ENCODE measurements at regions not wholly inside any gene's neighbourhood (a gene's known extent, or its start where the extent isn't known, plus 50 kb on each side); places are given as distances from the start of the nearest gene placed in this dataset.

GRCh38 chr14:42624980-42625761 is 1018.5 kb downstream of the LRFN5 start:
- H3K4me1 ChIP-seq (ENCODE audit: control insufficient read depth, low read length): no peaks in the 10 kb centered on the region
- H3K27ac ChIP-seq (ENCODE audit: low read depth, low read length): no peak overlapping the region
- H3K27me3 ChIP-seq (ENCODE audit: control insufficient read depth, low read length): no peaks in the 10 kb centered on the region
- no peak overlapping the region for H3K4me2 ChIP-seq (ENCODE audit: low read length)
- H3K9me2 ChIP-seq (replicated peaks; ENCODE audit: control insufficient read depth, low read length): no peaks in the 10 kb centered on the region
- no peaks in the 10 kb centered on the region; the same call in 1 of the 2 replicates for H3K9me3 ChIP-seq (ENCODE audit: control insufficient read depth, insufficient read depth, low read length)
- H3K36me3 ChIP-seq (ENCODE audit: control insufficient read depth, low read length): no peaks in the 10 kb centered on the region
- H3F3A ChIP-seq (ENCODE audit: control insufficient read depth, insufficient read depth): no peaks in the 10 kb centered on the region
- no peaks in the 10 kb centered on the region for H3K79me2 ChIP-seq (ENCODE audit: control insufficient read depth, low read length)
- H3K4me3 ChIP-seq (ENCODE audit: low read length): no peak overlapping the region
- TF ChIP-seq EZH2phosphoT487 (IDR thresholded peaks at IDR 0.05; ENCODE audit: borderline replicate concordance, low read length): no peak
- no peak for TF ChIP-seq CTCF (IDR thresholded peaks at IDR 0.05; ENCODE audit: low read depth, low read length, poor library complexity, severe bottlenecking)
- no peaks in the 10 kb centered on the region for H4K20me1 ChIP-seq (ENCODE audit: control insufficient read depth, insufficient read depth, low read depth, low read length)

DNA sequence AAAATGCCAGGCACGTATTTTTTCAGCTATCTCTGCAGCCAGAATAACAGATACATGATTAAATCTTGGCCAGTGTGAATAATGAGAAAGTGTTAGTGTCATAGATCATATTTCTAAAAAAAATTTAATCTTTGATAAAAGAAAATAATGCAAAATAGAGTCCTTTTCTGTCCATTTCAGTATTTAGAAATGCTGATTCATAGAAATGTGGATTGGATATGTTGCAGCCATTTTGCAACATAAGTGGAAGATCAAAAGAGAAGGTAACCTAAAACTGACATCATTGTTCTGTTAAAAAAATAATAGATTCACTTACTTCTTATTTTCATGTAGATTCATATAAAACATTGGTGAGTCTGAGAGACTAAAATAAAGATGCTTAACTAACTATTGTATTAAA is 1010.3 kb downstream of the LRFN5 start:
- no peaks in the 10 kb centered on the region for H3K9me2 ChIP-seq (replicated peaks; ENCODE audit: control insufficient read depth, low read length)
- no peak overlapping the region for H3K4me3 ChIP-seq (ENCODE audit: low read length)
- no peaks in the 10 kb centered on the region for H3K4me1 ChIP-seq (ENCODE audit: control insufficient read depth, low read length)
- H3F3A ChIP-seq (ENCODE audit: control insufficient read depth, insufficient read depth): no peaks in the 10 kb centered on the region
- no peaks in the 10 kb centered on the region for H3K36me3 ChIP-seq (ENCODE audit: control insufficient read depth, low read length)
- no peaks in the 10 kb centered on the region for H3K79me2 ChIP-seq (ENCODE audit: control insufficient read depth, low read length)
- no peak overlapping the region for H3K27ac ChIP-seq (ENCODE audit: low read depth, low read length)
- H3K4me2 ChIP-seq (ENCODE audit: low read length): no peak overlapping the region
- peaks cover 4% of the 10 kb centered on the region; the same call in 1 of the 2 replicates for H3K9me3 ChIP-seq (ENCODE audit: control insufficient read depth, insufficient read depth, low read length)
- no peaks in the 10 kb centered on the region for H4K20me1 ChIP-seq (ENCODE audit: control insufficient read depth, insufficient read depth, low read depth, low read length)
- H3K27me3 ChIP-seq (ENCODE audit: control insufficient read depth, low read length): no peaks in the 10 kb centered on the region
- TF ChIP-seq EZH2phosphoT487 (IDR thresholded peaks at IDR 0.05; ENCODE audit: borderline replicate concordance, low read length) (no peak), CTCF (IDR thresholded peaks at IDR 0.05; ENCODE audit: low read depth, low read length, poor library complexity, severe bottlenecking) (no peak)

GRCh38 chr14:42606839-42607238 is 1000.2 kb downstream of the LRFN5 start:
- Histone ChIP-seq H3F3A (ENCODE audit: control insufficient read depth, insufficient read depth) (no peaks in the 10 kb centered on the region), H3K79me2 (ENCODE audit: control insufficient read depth, low read length) (no peaks in the 10 kb centered on the region), H3K4me1 (ENCODE audit: control insufficient read depth, low read length) (no peaks in the 10 kb centered on the region), H3K4me2 (ENCODE audit: low read length) (no peak overlapping the region), H3K27ac (ENCODE audit: low read depth, low read length) (no peak overlapping the region), H3K9me2 (replicated peaks; ENCODE audit: control insufficient read depth, low read length) (no peaks in the 10 kb centered on the region), H4K20me1 (ENCODE audit: control insufficient read depth, insufficient read depth, low read depth, low read length) (no peaks in the 10 kb centered on the region), H3K36me3 (ENCODE audit: control insufficient read depth, low read length) (no peaks in the 10 kb centered on the region), H3K9me3 (ENCODE audit: control insufficient read depth, insufficient read depth, low read length) (no peaks in the 10 kb centered on the region; the same call in 1 of the 2 replicates), H3K27me3 (ENCODE audit: control insufficient read depth, low read length) (no peaks in the 10 kb centered on the region), H3K4me3 (ENCODE audit: low read length) (no peak overlapping the region)
- TF ChIP-seq CTCF (IDR thresholded peaks at IDR 0.05; ENCODE audit: low read depth, low read length, poor library complexity, severe bottlenecking) (no peak), EZH2phosphoT487 (IDR thresholded peaks at IDR 0.05; ENCODE audit: borderline replicate concordance, low read length) (no peak)
